NCI-H2196 treated with DMSO at 0.1 percent for 48 hours (cell line): ENCODE measurements at regions not wholly inside any gene's neighbourhood (a gene's known extent, or its start where the extent isn't known, plus 50 kb on each side); places are given as distances from the start of the nearest gene placed in this dataset.
"Not testable (repeated sequence)": the region's sequence is repeated elsewhere in the genome, so short reads cannot be mapped to it uniquely, and the experiment has no call there.

Experiments
- DNase-seq: peaks from one replicate; lab custom pipeline; 2025; ENCODE audit not compliant: unreplicated experiment; lab: John Stamatoyannopoulos, UW

DNA sequence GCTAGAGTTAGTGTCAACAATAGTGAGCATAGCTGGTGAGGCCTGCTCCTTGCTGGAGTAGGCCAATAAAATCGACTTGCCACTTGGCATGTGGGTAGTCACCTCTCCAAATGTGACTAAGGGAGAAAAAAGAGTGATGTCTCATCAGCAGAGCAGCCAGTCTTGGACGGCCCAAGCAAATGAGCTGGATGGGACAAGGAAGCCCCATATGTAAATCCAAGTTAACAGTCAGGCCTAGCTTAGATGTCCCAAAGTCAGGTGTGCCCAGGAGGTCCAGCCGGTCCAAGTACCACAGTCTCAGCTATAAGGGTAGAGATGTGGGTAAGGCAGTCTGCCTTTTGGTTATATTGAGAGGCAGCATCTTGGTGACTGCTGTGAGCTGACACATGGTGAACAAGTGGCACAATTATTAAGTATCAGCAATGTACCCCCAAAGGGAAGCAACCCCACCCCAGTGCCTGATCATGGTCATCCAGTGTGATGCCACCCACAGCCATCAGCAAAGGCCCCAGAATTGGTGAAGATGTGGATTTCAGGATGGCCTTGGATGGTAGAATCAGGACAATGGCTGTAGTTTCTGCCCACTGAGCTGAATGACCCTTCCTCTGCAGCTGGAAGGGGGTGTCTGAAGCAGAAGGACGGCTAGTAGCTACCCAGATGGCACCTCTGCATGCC lies 83.4 kb downstream of the TNFRSF13B start:
- DNase-seq: no peak

DNA sequence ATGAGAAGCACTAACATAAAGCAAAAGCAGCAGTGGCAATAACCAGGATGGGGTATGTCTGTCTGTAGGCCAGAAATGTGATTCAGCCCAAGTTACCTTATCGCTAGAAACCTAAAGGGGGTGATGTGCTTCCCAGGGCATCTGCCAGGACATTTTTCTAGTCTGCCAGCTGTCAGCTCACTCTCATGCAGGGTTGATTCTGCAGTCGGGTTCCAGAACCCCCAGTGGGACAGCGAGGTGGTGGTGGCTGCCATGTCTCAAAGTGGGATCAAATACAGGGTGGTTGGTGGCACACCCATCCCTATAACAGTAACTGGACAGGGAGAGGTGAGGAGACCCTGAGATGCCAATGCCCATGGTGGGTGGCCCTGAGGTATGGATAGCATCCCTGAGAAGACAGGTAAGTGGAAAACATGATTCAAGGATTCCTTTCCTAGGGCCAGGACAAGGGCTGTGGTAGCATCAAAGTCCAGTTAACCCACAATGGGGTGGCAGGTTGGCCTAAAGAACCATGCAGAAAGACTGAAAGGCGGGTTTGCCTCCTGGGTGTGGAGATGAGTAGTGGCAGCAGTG lies 84.3 kb downstream of the TNFRSF13B start:
- DNase-seq: no peak

DNA sequence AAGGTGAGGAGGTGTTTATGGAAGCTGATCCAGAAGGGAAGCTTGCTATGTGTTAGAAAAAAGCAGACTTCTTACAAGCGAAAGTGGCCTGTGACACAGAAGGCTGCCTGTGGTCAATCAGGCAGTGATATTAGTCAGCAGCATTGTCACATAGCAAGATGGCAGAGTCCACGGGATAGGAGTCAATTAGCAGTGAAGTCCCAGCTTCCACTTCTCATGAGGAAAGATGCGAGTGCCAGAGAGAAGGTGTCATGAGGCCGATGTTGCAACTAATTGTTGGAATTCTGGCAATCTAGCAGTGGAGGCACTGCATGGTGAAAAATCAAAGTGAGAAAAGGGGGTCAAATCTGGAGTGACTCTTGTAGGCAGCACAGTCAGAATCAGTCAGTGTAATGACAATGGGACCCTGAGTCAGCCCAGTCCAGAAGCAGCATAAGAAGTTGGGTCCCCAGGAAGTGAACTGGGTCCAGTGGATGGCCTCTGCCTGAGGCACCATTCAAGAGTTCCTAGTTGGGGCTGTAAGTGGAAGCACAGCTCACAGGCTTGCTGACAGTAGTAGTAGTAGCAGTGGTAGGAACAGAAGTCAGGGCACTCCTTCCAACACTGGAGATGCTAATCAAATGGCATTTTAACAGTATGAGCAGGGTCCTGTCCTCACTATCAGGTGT lies 85.1 kb downstream of the TNFRSF13B start:
- no peak for DNase-seq

DNA sequence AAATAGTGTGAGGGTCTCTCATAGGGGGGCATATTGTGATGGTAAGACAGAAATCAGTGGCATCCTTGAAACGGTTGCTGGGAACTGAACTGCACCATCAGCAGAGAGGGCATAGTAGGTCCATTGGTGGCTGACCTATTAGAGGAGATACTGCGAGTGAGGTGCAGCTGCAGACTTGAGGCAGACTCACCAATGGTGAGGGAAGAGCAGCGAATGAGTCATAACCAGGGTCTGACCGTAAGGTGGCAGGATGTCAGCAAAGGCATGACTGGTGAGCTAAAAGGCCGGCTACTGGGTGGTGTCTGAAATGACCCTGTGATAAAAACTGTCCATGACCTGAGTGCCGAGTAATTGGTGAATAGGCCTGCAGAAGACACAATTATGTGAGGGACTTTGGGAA lies 86.7 kb downstream of the TNFRSF13B start:
- not testable (repeated sequence) for DNase-seq

DNA sequence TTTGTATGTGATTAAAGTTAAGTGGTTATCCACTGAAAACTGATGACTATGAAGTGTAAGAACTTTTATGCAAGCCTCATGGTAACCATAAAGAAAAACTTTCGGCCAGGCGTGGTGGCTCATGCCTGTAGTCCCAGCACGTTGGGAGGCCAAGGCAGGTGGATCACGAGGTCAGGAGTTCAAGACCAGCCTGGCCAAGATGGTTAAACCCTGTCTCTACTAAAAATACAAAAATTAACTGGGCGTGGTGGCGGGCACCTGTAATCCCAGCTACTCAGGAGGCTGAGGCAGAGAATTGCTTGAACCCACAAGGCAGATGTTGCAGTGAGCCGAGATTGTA lies 89.0 kb downstream of the TNFRSF13B start:
- not testable (repeated sequence) for DNase-seq

DNA sequence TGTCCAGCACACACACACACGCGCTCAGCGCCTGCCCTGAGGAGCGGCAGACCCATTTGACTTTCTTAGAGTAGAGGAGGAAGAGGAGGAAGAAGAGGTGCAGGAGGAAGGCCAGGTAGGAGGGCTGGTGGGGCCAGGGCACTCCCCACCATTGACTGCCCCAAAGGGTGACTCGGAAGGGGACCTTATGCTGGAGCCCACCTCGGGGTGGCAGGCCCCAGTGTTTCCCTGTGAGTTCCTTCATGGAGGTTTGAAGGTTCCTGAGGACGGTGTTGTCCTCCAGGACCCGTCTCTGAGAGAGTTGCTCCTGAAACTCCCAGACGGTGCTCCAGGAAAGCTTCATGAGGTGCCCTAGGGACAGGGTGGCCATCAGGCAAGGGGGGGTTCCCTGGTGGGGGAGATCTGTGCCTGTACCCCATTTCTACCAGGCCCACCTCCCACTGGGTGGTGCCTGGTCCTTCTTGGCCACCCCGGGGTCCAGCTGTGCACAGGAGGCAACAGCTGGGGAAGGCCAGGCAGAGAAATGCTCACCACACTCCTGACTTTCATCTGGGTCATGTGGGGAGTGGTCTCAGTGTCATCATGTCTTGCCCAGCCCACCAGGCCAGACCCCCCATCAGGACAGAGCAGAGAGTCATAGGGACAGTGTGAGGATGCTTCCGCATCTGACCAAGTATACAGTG lies 89.5 kb downstream of the TNFRSF13B start:
- DNase-seq: no peak

DNA sequence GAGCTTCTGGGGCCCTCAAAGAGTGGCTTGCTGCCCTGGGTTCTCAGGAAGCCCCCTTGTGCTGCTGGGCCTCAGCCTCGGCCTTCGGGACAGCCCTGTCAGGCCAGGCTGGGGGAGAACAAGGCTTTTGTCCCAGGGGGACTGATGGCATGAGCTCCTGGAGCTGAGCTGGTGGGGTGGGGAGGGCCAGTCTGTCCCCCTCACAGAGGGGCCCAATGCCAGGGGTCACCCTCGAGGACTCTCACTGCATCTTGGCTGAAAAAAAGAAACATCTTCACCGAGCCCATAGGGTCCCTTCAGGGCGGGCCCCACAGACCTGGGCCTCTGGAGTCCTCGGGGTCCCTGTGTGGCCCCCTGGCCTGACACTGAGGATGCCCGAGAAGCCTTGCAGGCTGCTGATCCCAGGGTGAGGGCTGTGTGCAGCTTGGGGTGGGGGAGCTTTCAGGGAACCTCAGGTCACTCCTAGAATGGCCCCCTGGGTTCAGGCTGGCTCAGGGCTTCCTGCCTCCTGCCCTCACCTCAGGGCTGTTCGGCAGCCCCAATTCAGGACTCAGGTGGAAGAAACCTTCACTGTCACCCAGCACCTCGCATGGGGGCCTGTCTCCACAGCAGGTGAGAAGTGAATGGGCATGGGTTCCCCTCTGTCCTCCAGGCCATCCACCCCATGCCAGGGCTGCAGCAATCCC lies 90.5 kb downstream of the TNFRSF13B start:
- no peak for DNase-seq

DNA sequence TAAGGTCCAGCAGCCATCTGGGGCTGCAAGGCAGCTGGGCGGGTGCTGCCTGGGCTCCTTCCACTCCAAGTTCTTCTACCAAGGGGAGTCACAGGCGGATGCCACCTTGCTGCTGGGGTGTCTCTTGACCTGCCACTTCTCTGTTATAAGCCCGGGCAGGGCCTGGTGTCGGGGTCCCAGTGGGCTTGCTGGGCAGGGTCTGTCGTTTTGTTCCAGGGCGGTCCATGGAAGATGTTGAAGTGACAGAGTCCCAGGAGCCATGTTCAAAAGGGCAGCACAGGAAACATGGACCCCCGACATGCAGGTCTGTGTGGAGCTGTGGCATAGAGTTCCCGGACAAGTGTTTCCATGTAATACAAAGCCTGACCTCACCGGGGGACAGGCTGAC lies 91.1 kb downstream of the TNFRSF13B start:
- no peak for DNase-seq

DNA sequence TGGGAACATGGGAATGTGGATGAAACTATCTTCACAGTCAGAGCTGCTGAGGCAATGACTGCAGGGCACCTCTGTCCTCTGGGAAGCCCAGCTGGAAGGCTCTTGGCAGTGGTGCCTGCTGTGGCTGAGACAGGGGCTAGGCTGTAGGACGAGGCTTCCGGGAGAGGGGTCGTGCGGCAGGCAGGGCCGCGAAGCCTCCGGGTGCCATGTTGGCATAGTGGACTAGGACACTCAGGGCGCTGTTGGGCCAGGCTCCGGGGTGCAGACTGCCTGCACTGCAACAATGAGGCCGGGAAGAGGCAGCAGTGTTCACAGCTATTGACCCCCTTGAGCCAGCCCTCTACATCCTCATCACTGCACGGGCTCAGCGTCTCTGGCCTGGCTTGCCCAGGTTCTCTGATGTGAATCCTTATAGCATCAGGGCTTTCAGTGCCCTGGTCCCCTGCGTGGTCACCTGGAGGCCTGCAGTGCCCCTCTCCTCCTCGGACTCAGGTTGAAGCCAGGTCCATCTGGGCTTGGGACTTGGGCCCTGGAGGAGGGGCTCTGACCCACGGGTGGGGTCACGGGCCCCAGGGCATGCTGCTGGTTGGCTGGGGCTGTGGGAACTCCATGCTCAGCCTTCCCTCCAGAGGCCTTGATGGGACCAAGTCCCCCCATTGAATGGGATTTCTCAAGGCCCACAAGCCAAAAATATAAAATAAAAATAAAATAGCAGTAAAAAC lies 91.6 kb downstream of the TNFRSF13B start:
- no peak for DNase-seq

DNA sequence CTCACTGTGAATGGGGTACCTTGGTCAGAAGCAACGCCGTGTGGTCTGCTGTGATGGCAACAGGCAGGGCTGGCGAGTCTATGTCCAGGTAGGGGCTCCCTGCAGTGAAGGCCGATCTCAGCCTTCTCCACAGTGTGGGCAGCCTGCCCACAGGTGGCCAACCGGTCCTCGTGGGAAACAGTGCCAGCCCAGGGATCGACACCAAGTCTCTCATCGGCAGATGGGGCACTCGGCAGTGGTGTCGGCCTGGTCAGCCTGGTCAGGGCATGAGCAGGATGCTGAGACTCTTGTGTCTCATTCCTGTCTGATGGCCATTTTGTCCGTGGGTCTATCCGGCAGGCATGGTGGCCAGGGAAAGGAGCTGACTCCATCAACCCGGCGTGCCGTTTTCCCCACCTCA lies 92.2 kb downstream of the TNFRSF13B start:
- DNase-seq: no peak

DNA sequence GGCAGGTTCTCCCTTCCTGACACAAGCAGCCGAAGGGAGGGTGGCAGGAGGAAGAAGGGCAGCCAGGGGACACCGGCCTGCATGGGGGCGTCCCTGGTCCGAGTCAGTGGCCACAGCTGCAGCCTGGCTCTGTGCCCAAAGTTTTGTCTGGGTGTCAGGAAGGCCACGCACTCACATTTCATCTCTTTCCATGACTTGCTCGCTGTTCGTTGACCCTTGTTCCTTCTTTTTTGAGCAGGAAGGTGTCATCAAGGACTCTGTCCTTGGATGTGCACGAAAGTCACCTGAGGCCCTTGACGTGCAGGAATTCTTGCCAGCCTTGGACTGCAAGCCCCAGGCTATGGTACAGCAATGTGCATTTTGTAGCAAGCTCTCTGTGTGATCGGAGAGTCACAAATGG lies 93.3 kb downstream of the TNFRSF13B start:
- no peak for DNase-seq

DNA sequence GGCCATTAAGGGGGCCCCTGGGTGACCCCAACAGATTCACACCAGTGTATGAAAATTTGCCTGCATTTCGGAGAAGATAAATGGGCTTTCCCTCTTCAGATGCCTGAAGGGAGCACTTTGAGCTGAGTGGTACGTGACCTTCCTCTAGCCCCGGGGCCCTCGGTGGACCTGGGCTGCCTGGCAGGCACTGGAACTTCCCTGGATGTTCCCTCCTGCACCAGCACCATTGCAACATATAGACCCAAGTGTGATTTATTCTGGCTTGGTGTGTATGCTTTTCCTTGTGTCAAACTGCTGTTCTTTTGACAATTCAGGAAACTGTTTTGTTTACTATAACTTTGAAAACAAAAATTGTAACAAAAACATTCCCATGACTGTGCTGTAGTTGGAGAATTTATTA lies 93.8 kb downstream of the TNFRSF13B start:
- no peak for DNase-seq

DNA sequence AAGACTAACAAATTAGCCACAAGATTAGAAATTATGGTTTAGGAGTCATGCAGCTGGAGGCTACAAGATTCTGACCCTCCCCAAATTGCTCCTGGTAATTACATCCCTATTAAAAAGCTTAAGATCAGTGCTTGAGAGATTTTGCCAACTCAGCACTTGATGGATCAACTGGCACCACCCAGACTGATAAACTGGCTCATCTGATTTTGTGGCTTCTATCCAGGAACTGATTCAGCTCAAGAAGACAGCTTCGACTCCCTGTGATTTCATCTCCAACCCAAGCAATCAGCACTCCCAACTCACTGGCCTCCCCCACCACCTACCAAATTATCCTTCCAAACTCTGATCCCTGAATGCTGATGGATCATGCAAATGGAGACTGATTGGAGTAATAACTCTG lies 94.8 kb downstream of the TNFRSF13B start:
- DNase-seq: no peak

DNA sequence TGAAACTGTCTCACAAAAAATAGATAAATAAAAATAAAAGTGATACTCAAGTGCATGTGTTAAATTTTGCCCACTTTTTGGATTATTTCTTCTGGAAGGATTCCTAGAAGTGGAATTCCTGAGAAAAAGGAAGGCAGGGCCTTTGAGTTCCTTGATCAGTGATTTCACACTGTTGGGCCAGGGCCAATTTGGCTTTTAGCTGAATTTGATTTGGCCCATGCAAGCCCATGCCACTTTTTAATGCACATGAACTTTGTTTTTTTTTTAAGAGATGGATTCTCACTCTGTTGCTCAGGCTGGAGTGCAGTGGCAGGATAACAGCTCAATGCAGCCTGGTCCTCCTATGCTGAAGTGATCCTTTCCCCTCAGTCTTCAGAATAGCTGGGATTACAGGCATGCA lies 96.3 kb downstream of the TNFRSF13B start:
- no peak for DNase-seq

DNA sequence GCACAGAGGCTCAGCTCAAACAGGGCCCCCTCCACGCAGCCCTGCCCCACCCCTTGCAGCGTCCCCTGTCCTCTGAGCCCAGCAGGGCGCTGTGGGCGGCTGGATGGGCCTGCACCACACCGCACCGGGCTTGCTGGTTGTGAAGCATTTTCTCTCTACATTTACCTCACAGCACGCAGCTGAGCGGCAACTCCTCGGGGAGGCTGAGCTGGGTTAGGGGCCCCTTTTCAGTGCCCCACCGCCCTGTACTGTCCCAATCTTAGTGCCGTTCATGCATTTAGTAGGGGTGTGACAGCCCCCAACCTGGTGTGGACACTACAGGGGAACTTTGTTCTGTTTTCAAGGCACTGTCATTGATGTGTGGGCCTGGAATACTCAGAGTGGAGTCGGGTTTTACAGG lies 97.7 kb downstream of the TNFRSF13B start:
- DNase-seq: not testable (repeated sequence)

DNA sequence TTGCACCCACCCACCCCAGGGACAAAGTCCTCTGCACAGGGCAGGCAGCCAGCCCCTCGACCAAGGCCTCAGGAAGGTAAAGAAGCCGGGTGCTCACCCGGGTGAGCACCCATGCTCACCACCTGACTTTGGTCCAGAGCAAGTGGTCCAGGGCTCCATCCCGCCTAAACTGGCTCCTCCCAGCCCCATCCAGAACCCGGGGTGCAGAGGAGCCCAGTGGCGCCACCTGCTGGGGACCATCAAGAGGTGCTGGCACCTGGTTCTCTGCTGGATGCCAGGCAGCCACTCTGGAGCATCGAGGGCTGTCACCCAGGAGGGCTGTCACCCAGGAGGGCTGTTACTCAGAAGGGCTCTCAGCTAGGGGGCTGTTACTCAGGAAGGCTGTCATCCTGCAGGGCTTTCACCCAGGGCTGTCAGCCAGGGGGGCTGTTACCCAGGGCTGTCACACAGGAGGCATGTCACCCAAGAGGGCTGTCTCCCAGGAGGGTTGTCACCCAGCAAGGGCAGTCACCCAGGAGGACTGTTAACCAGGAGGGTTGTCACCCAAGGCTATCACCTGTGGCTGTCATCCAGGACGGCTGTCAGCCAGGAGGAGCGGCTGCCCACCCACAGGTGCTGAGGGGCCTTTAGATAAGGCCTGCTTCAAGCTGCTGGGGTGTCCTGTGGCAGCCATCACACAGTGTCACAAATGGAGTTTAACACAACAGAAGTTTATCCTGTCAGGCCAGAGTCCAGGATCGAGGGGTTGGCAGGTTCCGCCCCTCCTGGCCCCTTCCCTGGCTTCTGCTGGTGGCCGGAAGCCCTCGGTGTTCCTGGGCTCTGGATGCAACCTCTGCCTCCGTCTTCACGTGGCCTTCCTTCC lies 98.5 kb downstream of the TNFRSF13B start:
- no peak for DNase-seq

DNA sequence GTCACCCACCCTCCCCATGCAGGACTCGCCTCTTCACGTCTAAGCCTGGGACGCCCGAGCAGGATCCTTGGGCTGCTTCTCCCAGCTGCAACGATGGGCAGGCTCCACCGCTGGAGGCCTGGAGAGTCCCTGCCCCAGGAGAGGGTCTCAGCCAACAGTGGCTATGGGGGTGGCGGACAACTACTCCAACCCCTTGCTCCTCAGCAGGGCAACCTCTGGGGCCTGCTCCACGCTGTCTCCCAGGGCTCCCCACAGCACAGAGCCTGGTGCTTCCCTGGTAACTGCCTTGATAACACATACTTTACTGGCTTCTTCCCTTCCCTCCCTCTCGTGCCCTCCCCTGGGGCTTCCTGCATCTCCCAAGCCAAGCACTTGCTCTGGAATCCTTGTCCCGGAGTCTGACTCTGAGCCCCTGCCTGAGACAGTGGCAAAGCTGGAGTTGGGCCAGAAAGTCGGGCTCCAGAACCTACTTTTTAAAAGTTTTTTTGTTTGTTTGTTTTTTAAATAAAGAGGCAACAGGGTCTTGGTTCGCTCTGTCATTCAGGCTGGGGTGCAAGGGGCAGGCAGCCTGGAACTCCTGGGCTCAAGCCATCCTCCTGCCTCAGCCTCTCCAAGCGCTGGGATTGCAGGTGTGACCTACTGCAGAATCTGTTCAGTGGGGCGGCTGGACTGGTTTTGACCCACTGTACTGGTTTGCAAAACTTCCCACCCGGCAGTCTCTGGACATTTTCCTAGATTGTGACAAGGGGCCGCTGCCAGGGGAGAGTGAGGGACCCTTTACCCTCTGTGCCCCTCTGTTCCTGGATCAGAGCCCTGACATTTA lies 99.4 kb downstream of the TNFRSF13B start:
- DNase-seq: no peak

DNA sequence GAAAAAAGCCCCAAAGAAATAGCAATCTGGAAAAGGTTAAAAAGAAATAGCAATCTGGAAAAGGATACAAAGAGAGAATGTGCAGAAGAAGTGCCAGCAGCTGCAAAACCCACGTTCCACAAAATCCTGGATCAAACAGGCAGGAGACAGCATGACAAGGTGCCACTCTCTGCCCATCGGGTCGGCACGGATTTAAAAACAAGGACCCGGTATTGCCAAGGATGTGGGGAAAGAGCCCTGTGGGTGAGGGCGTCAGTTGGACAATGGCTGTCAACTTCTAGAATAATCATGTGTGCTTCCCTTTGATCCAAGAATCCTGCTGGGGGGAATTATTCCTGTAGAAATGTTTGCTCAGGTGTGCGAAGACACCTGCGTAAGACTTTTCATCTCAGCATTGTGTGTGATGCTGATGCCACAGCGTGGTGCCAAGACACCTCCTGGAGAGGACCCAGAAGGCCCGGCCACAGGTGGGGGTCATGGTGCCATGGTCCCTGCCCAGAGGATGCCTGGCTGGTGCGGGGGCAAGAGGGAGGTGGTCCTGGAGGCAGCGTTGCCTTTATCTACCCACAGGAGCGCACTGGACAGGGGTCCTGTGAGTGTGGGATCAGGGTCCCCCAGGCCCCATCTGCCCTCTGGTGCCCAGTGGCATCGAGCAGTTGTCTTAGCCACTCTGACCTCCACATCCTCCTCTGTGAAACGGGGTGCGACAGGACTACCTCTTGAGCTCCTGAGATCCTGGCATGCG lies 100.3 kb downstream of the TNFRSF13B start:
- DNase-seq: not testable (repeated sequence)
